Hepatocyte (in vitro differentiated cells): ENCODE measurements at regions not wholly inside any gene's neighbourhood (a gene's known extent, or its start where the extent isn't known, plus 50 kb on each side); places are given as distances from the start of the nearest gene placed in this dataset.

Experiments used
- EZH2 ChIP-seq: fragments of 200-600 bp; sonication (generic); IDR thresholded peaks from 2 replicates; pipeline ENCODE4 v1.6.1; 2016; ENCODE audit warnings: antibody characterized with exemption, mild to moderate bottlenecking, borderline replicate concordance
- EZH2phosphoT487 ChIP-seq: fragments of 200-600 bp; sonication (generic); IDR thresholded peaks from one replicate; pipeline ENCODE4 v1.6.1; 2018; ENCODE audit warnings: antibody characterized with exemption, mild to moderate bottlenecking, low read depth, moderate library complexity; ENCODE audit not compliant: unreplicated experiment, severe bottlenecking
- TF ChIP-seq, protein P1 (sequence below): fragments of 200-600 bp; sonication (generic); IDR thresholded peaks from 2 replicates; pipeline ENCODE4 v1.5.1; 2016; ENCODE audit warnings: antibody characterized with exemption, mild to moderate bottlenecking; ENCODE audit not compliant: poor library complexity

DNA sequence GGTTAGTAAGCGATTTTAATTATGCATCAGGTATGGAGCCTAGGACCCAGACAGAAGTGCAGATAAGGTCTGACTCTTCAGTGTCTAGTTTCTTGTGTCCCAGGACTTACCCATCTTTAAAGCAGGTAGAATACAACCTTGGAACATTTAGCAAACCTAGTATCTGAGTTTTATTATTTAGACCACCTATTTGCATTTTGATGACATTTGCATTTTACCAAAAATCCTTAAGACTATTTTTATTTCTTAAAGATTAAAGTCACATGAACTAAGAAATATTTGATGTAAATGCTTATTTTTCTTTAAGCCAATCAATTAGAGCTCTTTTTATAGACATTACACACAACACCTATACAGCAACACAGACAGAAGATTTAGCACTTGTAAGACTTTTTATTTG is 939.1 kb downstream of the OTOL1 start:
- TF ChIP-seq, protein P1, sequence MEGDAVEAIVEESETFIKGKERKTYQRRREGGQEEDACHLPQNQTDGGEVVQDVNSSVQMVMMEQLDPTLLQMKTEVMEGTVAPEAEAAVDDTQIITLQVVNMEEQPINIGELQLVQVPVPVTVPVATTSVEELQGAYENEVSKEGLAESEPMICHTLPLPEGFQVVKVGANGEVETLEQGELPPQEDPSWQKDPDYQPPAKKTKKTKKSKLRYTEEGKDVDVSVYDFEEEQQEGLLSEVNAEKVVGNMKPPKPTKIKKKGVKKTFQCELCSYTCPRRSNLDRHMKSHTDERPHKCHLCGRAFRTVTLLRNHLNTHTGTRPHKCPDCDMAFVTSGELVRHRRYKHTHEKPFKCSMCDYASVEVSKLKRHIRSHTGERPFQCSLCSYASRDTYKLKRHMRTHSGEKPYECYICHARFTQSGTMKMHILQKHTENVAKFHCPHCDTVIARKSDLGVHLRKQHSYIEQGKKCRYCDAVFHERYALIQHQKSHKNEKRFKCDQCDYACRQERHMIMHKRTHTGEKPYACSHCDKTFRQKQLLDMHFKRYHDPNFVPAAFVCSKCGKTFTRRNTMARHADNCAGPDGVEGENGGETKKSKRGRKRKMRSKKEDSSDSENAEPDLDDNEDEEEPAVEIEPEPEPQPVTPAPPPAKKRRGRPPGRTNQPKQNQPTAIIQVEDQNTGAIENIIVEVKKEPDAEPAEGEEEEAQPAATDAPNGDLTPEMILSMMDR: no peak
- no peak for TF ChIP-seq EZH2
- no peak for TF ChIP-seq EZH2phosphoT487
